GM12891 (cell line): ENCODE measurements at regions not wholly inside any gene's neighbourhood (a gene's known extent, or its start where the extent isn't known, plus 50 kb on each side); places are given as distances from the start of the nearest gene placed in this dataset.

Experiments
- POLR2A ChIP-seq: IDR thresholded peaks from 2 replicates; pipeline ENCODE4 v1.6.1; 2011; ENCODE audit warnings: low read depth, low read length, control low read depth
- POLR2AphosphoS5 ChIP-seq: IDR thresholded peaks from 2 replicates; pipeline ENCODE4 v1.6.1; 2011; ENCODE audit warnings: low read depth, low read length, control low read depth
- POU2F2 ChIP-seq: IDR thresholded peaks from 2 replicates; pipeline ENCODE4 v1.6.1; 2011; ENCODE audit warnings: low read depth, mild to moderate bottlenecking, control low read depth, low read length, moderate library complexity
- SPI1 ChIP-seq: IDR thresholded peaks from 2 replicates; pipeline ENCODE4 v1.6.1; 2011; ENCODE audit warnings: low read depth, low read length, control low read depth
- TAF1 ChIP-seq: IDR thresholded peaks from 2 replicates; pipeline ENCODE4 v1.6.1; 2011; ENCODE audit warnings: low read depth, low read length, control low read depth

DNA sequence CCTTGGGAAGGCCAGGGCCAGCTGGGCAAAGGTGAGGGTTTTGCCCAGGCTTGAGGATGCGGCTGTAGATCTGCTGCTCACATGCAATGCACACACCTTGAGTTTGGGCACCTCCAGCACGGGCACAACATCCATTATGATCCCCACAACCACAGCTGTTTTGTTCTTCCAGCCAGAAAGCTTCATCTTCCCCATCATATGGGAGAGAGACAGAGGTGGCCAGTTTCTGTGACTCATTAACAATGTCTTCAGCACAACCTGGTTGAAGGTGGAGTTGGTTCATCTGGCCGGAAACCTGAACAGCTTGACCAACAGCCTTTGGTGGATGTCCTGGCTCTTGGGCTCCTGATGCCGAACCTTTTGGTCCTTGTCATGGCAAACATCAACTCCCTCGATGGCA lies 163.7 kb upstream of the CCND2 start:
- no peak for TF ChIP-seq POLR2A
- no peak for TF ChIP-seq POLR2AphosphoS5
- TF ChIP-seq POU2F2: no peak
- no peak for TF ChIP-seq TAF1
- no peak for TF ChIP-seq SPI1
